ENCODE measurements at regions not wholly inside any gene's neighbourhood (a gene's known extent, or its start where the extent isn't known, plus 50 kb on each side); places are given as distances from the start of the nearest gene placed in this dataset.

DNA sequence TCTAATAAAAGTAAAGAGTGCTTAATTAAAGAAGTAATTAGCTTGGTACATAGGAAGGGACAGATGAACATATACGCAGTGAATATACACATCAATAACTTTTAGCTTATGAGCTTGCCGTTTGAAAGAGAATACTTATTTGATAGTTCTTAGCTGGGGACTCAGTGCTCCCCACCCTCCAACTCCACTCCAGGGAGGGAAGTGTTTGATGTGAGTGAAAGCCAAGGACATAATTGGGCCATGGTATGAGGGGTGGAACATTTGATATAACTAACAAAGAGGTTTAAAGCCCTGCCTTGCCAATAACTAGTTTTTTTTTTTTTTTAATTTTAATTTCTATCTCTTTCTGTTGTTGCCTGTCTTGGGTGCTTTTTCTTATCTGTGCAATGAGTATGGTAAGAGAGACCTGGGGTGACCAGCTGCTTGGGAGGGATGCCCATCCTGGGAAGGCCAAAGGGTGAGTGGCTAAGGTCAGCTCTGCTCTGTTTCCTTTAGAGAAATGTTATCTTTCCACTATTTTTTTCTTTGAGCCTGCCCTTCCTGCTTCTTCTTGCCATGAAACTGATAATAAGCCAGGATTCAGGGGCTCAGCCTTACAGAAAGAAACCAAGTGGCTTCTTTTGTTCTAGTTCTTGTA lies 132.8 kb upstream of the CPSF6 start:
- Mint-ChIP-seq H3K9me3 (no peaks in the 10 kb centered on the region), H3K4me1 (ENCODE audit: low read depth) (peaks cover 4% of the 10 kb centered on the region), H3K4me3 (no peak overlapping the region), H3K27me3 (ENCODE audit: low read depth) (no peaks in the 10 kb centered on the region), H3K36me3 (ENCODE audit: insufficient read depth) (no peaks in the 10 kb centered on the region)
- ATAC-seq (no peak), DNase-seq (no peak)

DNA sequence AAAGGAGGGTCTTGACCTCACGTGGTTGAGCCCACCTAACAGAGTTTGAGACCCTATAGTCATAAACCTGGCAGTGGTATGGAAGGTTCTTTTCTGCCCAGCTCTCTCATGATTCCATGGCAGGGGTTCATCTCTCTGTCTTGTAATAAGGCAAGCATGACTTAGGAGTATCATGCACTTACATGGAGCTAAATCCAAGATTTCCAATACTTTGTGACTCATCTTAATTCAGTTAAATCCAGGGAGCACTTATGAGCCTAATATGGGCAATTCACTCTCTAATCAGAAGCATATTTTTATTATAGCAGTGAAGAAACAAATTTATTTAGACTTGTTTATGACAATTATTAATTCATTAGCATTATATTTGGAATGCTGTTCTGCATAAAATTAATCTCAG lies 131.8 kb upstream of the CPSF6 start:
- no peak overlapping the region for H3K4me3 Mint-ChIP-seq
- no peaks in the 10 kb centered on the region for H3K36me3 Mint-ChIP-seq (ENCODE audit: insufficient read depth)
- ATAC-seq (no peak), DNase-seq (no peak)
- peaks cover 4% of the 10 kb centered on the region for H3K4me1 Mint-ChIP-seq (ENCODE audit: low read depth)
- H3K27me3 Mint-ChIP-seq (ENCODE audit: low read depth), result no peaks in the 10 kb centered on the region
- no peaks in the 10 kb centered on the region for H3K9me3 Mint-ChIP-seq

GRCh38 chr12:69108037-69108436 lies 131.3 kb upstream of the CPSF6 start:
- no peaks in the 10 kb centered on the region for H3K27me3 Mint-ChIP-seq (ENCODE audit: low read depth)
- H3K4me1 Mint-ChIP-seq (ENCODE audit: low read depth), result no peaks in the 10 kb centered on the region
- no peaks in the 10 kb centered on the region for H3K9me3 Mint-ChIP-seq
- no peak for DNase-seq
- ATAC-seq, result no peak
- no peak overlapping the region for H3K4me3 Mint-ChIP-seq
- no peaks in the 10 kb centered on the region for H3K36me3 Mint-ChIP-seq (ENCODE audit: insufficient read depth)

DNA sequence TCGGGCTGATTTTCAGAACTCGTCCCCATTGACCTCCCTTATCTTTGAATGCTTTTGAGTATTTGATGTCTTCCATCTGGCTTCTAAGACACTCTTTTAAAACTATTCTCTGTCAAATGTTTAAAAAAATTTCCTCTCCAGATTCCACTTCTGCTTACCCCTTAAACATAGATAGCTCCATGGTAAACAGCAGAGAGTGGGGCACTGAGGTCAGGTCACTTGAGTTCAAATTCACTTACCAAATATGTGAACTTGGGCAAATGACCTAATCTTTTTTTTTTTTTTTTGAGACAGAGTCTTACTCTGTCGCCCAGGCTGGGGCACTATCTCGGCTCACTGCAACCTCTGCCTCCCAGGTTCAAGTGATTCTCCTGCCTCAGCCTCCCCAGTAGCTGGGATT lies 126.8 kb upstream of the CPSF6 start:
- H3K4me3 Mint-ChIP-seq, result no peak overlapping the region
- ATAC-seq (no peak), DNase-seq (no peak)
- peaks cover 2% of the 10 kb centered on the region for H3K27me3 Mint-ChIP-seq (ENCODE audit: low read depth)
- H3K4me1 Mint-ChIP-seq (ENCODE audit: low read depth), result no peaks in the 10 kb centered on the region
- H3K9me3 Mint-ChIP-seq, result no peaks in the 10 kb centered on the region
- H3K36me3 Mint-ChIP-seq (ENCODE audit: insufficient read depth), result no peaks in the 10 kb centered on the region

DNA sequence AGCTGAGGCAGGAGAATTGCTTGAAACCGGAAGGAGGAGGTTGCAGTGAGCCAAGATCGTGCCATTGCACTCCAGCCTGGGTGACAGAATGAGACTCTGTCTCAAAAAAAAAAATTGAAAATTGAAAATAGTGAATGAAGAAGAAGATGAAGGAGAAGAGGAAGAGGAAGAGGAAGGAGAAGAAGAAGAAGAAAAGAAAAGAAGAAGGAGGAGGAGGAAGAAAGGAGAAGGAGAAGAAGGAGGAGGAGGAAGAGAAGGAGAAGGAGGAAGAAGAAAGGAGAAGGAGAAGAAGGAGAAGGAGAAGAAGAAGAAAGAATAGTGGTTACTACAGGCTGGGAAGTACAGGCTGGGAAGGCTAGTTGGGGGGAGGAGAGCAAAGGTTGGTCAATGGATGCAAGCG lies 124.3 kb upstream of the CPSF6 start:
- Mint-ChIP-seq H3K27me3 (ENCODE audit: low read depth) (peaks cover 2% of the 10 kb centered on the region), H3K4me1 (ENCODE audit: low read depth) (no peaks in the 10 kb centered on the region), H3K4me3 (no peak overlapping the region), H3K9me3 (no peaks in the 10 kb centered on the region), H3K36me3 (ENCODE audit: insufficient read depth) (no peaks in the 10 kb centered on the region)
- DNase-seq, result no peak
- ATAC-seq, result no peak

- ATAC-seq (no peak), DNase-seq (no peak)
- H3K27me3 Mint-ChIP-seq (ENCODE audit: low read depth), result peaks cover 2% of the 10 kb centered on the region
- H3K9me3 Mint-ChIP-seq, result no peaks in the 10 kb centered on the region
- no peak overlapping the region for H3K4me3 Mint-ChIP-seq
- H3K36me3 Mint-ChIP-seq (ENCODE audit: insufficient read depth), result no peaks in the 10 kb centered on the region
- no peaks in the 10 kb centered on the region for H3K4me1 Mint-ChIP-seq (ENCODE audit: low read depth)
These were observed 123.4 kb upstream of the CPSF6 start for GRCh38 chr12:69115951-69116350.

GRCh38 chr12:69117566-69118266 lies 121.7 kb upstream of the CPSF6 start:
- no peaks in the 10 kb centered on the region for H3K9me3 Mint-ChIP-seq
- H3K4me1 Mint-ChIP-seq (ENCODE audit: low read depth), result no peaks in the 10 kb centered on the region
- H3K36me3 Mint-ChIP-seq (ENCODE audit: insufficient read depth), result no peaks in the 10 kb centered on the region
- peaks cover 2% of the 10 kb centered on the region for H3K27me3 Mint-ChIP-seq (ENCODE audit: low read depth)
- H3K4me3 Mint-ChIP-seq, result no peak overlapping the region
- no peak for DNase-seq
- ATAC-seq, result no peak

DNA sequence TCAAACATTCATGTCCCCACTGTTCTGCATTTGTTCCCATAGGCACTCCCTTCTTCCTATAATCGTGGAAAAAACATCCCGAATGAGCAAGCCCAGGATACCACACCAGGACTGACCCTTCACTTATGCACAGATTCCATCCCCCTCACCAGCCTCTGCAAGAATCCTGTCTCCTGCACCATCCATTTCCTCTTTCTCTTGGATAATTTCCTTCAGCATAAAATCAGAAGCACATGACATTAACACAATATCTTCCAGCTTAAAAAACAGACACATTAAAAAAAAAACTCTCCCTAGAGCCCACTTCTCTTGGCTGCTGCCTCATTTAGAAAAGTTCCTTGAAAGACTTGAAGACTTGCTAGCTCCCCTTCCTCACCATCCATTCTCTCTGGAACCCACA lies 120.9 kb upstream of the CPSF6 start:
- DNase-seq, result no peak
- no peaks in the 10 kb centered on the region for H3K4me1 Mint-ChIP-seq (ENCODE audit: low read depth)
- H3K9me3 Mint-ChIP-seq, result no peaks in the 10 kb centered on the region
- H3K27me3 Mint-ChIP-seq (ENCODE audit: low read depth), result peaks cover 2% of the 10 kb centered on the region
- no peak overlapping the region for H3K4me3 Mint-ChIP-seq
- no peaks in the 10 kb centered on the region for H3K36me3 Mint-ChIP-seq (ENCODE audit: insufficient read depth)
- no peak for ATAC-seq

- no peaks in the 10 kb centered on the region for H3K4me1 Mint-ChIP-seq (ENCODE audit: low read depth)
- H3K4me3 Mint-ChIP-seq, result no peak overlapping the region
- H3K36me3 Mint-ChIP-seq (ENCODE audit: insufficient read depth), result no peaks in the 10 kb centered on the region
- DNase-seq (no peak), ATAC-seq (no peak)
- H3K9me3 Mint-ChIP-seq, result no peaks in the 10 kb centered on the region
- peaks cover 2% of the 10 kb centered on the region for H3K27me3 Mint-ChIP-seq (ENCODE audit: low read depth)
These were observed 119.6 kb upstream of the CPSF6 start for GRCh38 chr12:69119770-69120169.

- ATAC-seq (no peak), DNase-seq (no peak)
- H3K36me3 Mint-ChIP-seq (ENCODE audit: insufficient read depth), result no peaks in the 10 kb centered on the region
- no peaks in the 10 kb centered on the region for H3K4me1 Mint-ChIP-seq (ENCODE audit: low read depth)
- H3K4me3 Mint-ChIP-seq, result no peak overlapping the region
- peaks cover 2% of the 10 kb centered on the region for H3K27me3 Mint-ChIP-seq (ENCODE audit: low read depth)
- no peaks in the 10 kb centered on the region for H3K9me3 Mint-ChIP-seq
These were observed 119.0 kb upstream of the CPSF6 start for GRCh38 chr12:69120354-69120753.

GRCh38 chr12:69123311-69123710 lies 116.1 kb upstream of the CPSF6 start:
- DNase-seq, result no peak
- Mint-ChIP-seq H3K4me3 (no peak overlapping the region), H3K9me3 (no peaks in the 10 kb centered on the region), H3K27me3 (ENCODE audit: low read depth) (peaks cover 2% of the 10 kb centered on the region), H3K36me3 (ENCODE audit: insufficient read depth) (no peaks in the 10 kb centered on the region), H3K4me1 (ENCODE audit: low read depth) (no peaks in the 10 kb centered on the region)
- ATAC-seq, result no peak

DNA sequence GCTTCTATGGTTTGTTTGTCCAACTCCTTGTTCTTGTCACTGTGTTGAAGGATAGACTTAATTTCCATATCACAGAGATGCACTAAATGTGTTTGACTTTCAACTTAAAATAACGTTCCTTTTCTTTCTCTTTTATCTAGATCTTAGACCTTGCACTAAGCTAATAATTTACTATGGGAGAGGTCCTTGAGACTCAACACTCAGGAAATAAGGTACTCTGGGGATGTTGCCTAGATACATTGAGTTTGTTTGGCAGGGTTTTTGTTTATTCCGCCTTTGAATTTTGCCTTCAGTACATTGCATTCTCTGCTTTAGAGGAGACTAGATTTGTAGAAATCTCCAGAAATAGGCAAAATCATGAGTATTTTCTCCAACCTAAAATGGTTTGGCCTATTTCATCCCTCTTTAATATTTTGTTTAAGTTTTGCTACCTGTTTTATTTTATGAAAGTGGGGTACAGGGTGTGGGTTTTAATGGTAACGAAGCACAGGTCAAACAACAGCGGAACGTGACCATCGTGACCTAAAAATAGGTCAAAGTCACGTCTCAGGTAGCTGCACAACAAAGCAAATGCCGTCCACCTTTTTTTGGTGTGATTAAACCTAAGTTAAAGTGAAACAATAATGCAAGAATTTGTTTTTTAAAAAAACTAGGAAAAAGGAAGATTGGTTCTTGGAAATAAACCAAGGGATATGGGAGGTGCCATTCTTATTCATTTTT lies 115.3 kb upstream of the CPSF6 start:
- DNase-seq, result no peak
- H3K4me1 Mint-ChIP-seq (ENCODE audit: low read depth), result no peaks in the 10 kb centered on the region
- no peaks in the 10 kb centered on the region for H3K36me3 Mint-ChIP-seq (ENCODE audit: insufficient read depth)
- no peak for ATAC-seq
- H3K27me3 Mint-ChIP-seq (ENCODE audit: low read depth), result peaks cover 2% of the 10 kb centered on the region
- H3K9me3 Mint-ChIP-seq, result no peaks in the 10 kb centered on the region
- no peak overlapping the region for H3K4me3 Mint-ChIP-seq

- DNase-seq (no peak), ATAC-seq (no peak)
- H3K4me3 Mint-ChIP-seq, result no peak overlapping the region
- H3K27me3 Mint-ChIP-seq (ENCODE audit: low read depth), result peaks cover 8% of the 10 kb centered on the region
- H3K9me3 Mint-ChIP-seq, result no peaks in the 10 kb centered on the region
- H3K36me3 Mint-ChIP-seq (ENCODE audit: insufficient read depth), result no peaks in the 10 kb centered on the region
- no peaks in the 10 kb centered on the region for H3K4me1 Mint-ChIP-seq (ENCODE audit: low read depth)
These were observed 110.4 kb upstream of the CPSF6 start for GRCh38 chr12:69129017-69129416.

DNA sequence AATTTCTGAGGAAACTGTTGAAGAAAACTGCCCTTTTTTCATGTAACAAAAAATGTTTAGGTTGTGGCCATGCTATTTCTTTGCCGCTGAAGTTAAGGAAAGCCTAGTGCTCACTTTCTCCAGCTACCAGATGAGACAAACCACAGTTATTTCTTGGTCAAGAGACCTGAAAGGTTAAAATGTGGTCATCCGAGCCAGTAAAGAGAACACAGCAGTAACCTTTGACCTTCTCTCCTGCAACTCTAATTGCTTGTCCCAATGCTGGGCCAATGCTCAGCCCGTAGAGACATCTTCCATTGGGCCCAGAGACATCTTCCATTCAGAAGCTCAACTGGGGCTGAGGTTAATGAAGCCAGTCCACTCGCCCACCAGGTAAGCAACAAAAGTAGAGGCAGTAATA lies 109.8 kb upstream of the CPSF6 start:
- H3K36me3 Mint-ChIP-seq (ENCODE audit: insufficient read depth), result no peaks in the 10 kb centered on the region
- no peaks in the 10 kb centered on the region for H3K9me3 Mint-ChIP-seq

GRCh38 chr12:69130064-69130463 lies 109.3 kb upstream of the CPSF6 start:
- H3K27me3 Mint-ChIP-seq (ENCODE audit: low read depth), result peaks cover 8% of the 10 kb centered on the region
- ATAC-seq (no peak), DNase-seq (no peak)
- no peaks in the 10 kb centered on the region for H3K4me1 Mint-ChIP-seq (ENCODE audit: low read depth)
- no peak overlapping the region for H3K4me3 Mint-ChIP-seq
- H3K9me3 Mint-ChIP-seq, result no peaks in the 10 kb centered on the region
- no peaks in the 10 kb centered on the region for H3K36me3 Mint-ChIP-seq (ENCODE audit: insufficient read depth)

More for the DNA sequence above, 109.8 kb upstream of the CPSF6 start:
- Mint-ChIP-seq H3K4me1 (ENCODE audit: low read depth) (no peaks in the 10 kb centered on the region), H3K27me3 (ENCODE audit: low read depth) (peaks cover 8% of the 10 kb centered on the region), H3K4me3 (no peak overlapping the region)
- no peak for DNase-seq
- ATAC-seq, result no peak
